GM21528 (cell line): ENCODE measurements at regions not wholly inside any gene's neighbourhood (a gene's known extent, or its start where the extent isn't known, plus 50 kb on each side); places are given as distances from the start of the nearest gene placed in this dataset.
"Not testable (repeated sequence)": the region's sequence is repeated elsewhere in the genome, so short reads cannot be mapped to it uniquely, and the experiment has no call there.

ENCODE experiments used
- ATAC-seq: cut with Tn5 transposase; IDR thresholded peaks from one replicate; pipeline ENCODE4 v1.9.1; 2021; ENCODE audit warnings: mild to moderate bottlenecking, moderate library complexity; ENCODE audit not compliant: unreplicated experiment, low FRiP score

- ATAC-seq, result peak; percentile 65
Observed at GRCh38 chr5:97476852-97477534, 293.9 kb upstream of the RIOK2 start.

- no peak for ATAC-seq
Observed at GRCh38 chr5:97478483-97478882, 295.4 kb upstream of the RIOK2 start.

DNA sequence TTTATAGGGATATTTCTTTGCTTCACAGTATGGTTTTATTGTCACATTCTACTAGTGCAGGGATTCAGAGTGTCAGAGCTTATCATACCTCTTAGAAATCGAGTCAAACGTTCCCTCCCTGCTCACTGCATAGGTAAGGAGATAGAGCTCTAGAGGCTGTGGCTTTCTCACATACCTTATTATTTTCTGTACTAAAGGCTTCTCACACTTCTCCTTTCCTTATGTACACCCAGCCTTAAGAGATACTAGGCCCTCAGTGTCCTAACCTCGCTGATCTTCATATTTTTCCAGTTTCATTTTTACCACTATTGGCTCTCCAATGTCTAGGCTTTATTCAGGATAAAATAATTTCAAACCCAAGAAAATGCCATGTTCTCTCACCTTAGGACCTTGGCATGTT is 297.3 kb upstream of the RIOK2 start:
- ATAC-seq, result no peak

DNA sequence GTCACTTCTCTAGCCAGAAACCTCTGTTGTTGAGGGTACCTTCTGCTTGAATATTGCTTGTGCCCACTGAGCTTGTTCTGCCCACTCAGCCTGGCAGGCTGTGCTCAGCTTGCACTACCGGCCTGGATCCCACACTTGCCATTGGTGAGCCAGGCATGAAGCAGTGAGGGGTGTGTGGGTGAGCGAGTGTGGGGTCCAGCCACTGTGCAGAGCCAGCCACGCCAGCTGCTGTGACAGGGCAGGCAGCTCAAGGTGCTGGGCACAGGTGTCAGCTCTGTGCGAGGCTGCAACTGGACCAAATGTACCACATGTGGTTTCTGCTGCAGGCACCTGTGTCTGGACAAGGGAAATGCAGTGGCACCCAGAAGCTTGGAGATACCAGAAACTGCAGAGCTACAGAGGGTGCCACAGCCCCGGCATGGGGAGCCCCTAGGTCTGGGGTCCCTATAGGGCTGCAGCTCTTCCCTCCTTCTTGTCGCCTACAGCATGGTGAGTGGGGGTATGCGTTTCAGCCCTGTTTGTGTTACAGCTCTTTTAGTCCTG is 305.1 kb upstream of the RIOK2 start:
- no peak for ATAC-seq

DNA sequence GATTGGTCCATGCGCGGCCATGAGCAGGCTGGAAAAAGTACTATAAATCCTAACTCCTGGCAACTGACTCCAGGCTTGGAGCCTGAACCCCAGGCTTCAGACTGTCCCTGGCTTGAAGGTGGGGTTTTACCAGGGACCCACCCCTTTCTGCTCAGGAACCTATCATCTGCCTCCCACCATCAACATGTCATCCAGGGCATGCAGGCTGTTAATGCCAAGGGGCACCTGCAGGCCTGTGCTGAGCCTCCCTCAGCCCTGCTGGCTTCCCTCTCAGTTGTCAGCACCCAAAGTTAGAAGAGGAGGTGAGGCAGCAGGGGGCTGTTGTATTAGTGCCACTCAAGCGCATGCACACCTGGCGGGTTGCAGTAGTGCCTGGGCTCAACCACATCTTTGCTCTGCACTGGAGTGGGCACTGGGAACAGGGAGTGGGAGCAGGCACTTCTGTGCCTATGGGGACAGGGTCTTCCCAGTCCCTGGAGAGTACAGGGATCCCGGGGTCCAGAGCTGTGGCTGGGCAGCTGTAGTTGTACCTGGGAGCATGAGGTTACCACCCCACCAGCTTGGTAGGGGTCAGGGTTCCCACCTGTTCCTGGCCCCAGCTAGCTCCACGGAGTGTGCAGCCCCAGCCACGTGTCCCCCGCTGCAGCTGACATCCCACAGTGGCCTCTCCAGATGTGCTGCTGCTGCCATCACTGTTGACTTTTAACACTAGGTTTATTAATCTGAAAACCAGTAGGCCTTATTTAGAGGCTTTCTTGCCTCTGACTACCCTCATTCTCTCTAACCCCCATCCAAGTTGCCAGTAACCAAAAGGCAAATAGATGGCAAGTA is 306.2 kb upstream of the RIOK2 start:
- ATAC-seq, result no peak

DNA sequence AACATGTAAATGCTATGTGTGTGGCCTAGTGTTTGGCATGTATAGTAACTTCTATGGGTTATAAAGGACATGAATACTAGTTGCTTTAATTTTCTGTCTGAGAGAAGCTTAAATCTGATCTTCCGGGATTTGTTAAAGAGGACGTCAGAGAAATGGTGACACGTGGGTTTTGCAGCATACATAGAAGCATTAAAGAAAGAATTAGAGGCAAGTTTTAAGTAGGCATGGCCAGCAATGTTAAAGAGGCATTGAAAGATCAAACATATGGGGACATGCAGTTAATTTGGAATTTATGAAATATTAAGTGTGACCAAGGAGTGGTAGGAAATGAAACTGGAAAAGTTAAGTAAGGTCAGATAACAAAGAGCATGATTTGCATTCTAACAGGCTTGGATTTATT is 311.4 kb upstream of the RIOK2 start:
- no peak for ATAC-seq

DNA sequence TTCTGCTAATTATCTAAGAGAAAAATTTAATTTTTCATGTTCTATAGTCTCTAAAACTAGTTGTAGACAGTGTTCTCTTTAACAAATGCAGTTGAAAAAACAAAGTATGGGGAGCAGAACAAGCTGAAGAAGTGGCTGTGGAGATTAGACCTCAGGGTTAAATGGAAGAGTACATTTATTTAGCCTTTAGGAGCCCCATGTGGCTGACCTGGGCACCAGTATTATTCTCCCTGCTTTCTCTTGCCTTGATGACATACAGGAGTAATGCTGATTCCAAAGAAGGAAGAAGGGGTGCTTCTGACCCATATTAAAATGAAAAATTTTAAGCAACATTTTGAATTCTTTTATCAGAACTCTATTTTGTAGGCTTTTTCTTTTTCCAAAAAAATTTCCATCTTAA is 312.3 kb upstream of the RIOK2 start:
- ATAC-seq, result no peak

GRCh38 chr5:97496037-97496436 is 313.0 kb upstream of the RIOK2 start:
- no peak for ATAC-seq

DNA sequence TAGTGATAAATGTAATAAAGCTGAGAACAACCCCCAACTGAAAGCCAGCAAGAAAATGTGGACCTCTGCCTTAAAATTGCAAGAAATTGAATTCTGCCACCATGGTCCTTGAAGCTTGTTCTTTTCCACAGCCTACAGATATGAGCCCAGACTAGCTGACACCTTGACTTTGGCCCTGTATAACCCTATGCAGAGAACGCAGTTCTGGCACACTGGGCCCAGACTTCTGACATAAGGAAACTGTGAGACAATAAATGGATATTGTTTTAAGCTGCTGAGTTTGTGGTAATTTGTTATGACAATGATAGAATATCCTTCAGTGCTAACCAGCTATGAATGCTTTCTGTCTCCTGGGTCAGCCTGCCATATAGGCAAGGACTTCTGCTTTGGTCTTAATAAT is 315.6 kb upstream of the RIOK2 start:
- ATAC-seq, result no peak

- no peak for ATAC-seq
Observed at GRCh38 chr5:97499605-97500004, 316.6 kb upstream of the RIOK2 start.

DNA sequence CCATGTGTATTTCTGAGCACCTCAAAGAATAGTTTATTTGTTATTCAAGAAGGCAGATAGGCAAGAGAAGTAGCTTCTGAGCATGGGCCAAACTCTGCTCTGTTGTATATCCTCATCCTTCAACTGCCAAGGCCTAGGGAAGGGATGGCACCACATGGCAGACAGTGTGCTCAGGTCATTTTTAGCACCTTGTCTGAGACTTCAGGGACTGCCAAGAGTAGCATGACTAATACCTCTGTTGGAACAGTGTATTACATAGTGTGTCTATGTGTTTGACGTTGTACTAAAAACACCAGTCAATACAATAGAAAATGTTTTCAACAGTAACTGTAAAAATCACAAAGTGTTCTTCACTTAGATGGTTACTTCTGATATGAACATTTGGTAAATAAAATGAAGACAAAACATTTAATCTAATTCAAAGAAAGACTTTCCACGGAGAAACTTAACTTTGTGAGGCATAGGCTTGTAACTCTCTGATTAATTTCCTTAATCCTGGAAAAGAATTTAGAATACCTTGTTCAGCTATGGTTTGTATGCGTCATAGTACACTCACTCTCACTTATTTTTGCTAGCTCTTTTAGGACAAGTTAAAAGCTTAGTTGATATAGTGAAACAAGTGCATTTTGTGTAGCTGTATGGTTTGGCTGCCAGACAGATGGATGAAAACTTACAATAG is 318.4 kb upstream of the RIOK2 start:
- ATAC-seq, result no peak

GRCh38 chr5:97501965-97502305 is 318.9 kb upstream of the RIOK2 start:
- no peak for ATAC-seq

- ATAC-seq, result no peak
Observed at GRCh38 chr5:97508864-97509263, 325.8 kb upstream of the RIOK2 start.

DNA sequence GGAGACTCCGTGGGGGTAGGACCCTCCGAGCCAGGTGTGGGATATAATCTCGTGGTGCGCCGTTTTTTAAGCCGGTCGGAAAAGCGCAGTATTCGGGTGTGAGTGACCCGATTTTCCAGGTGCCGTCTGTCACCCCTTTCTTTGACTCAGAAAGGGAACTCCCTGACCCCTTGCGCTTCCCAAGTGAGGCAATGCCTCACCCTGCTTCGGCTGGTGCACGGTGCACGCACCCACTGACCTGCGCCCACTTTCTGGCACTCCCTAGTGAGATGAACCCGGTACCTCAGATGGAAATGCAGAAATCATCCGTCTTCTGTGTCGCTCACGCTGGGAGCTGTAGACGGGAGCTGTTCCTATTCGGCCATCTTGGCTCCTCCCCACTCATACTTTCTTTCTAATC is 336.5 kb upstream of the RIOK2 start:
- ATAC-seq, result not testable (repeated sequence)

DNA sequence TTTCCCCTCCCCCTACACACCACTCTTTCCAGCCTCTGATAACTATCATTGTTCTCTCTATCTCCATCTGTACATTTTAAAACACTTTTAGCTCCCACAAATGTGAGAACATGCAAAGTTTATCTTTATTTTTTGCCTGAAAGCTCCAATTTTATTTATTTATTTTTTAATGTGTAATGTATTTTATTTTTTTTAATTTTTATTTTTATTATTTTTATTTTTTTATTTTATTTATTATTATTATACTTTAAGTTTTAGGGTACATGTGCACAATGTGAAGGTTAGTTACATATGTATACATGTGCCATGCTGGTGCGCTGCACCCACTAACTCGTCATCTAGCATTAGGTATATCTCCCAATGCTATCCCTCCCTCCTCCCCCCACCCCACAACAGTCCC is 340.3 kb upstream of the RIOK2 start:
- ATAC-seq, result not testable (repeated sequence)

DNA sequence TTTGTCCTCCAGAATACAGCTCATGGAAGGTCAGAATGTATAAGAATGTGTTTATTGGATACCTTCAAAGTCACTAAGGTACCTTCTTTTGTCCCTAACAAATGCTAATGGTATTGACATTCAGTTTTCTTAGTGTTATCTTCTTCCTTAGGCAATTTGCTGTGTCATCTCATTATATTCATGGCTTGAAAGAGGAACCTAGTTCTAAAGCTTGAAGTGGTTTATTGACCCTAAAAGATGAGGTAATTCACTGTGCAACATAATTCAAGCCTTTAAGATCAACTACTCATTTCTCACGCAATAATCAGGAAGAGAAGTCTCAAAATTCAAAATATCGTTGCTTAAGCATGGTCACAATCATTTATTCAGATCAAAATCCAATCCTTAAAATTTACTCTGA is 342.7 kb upstream of the RIOK2 start:
- ATAC-seq, result no peak

DNA sequence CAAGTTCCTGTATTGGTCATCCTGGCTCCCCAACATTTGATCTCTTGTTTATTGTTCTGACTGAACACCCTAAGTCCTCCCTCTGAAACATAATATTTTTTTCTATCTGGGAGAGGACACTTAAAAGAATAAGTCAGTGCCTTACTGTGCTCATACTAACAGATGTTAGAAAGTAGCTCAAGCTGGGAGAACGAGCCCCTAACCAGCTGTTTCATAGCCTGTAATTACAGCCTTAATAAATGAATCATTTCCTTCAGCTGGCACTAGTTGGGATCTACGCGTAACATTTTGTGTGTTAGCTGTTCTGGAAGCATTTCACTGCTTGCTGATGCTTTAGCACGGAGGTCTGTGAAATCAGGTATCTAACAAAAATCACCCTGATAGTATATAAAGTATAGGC is 345.9 kb upstream of the RIOK2 start:
- ATAC-seq, result no peak

DNA sequence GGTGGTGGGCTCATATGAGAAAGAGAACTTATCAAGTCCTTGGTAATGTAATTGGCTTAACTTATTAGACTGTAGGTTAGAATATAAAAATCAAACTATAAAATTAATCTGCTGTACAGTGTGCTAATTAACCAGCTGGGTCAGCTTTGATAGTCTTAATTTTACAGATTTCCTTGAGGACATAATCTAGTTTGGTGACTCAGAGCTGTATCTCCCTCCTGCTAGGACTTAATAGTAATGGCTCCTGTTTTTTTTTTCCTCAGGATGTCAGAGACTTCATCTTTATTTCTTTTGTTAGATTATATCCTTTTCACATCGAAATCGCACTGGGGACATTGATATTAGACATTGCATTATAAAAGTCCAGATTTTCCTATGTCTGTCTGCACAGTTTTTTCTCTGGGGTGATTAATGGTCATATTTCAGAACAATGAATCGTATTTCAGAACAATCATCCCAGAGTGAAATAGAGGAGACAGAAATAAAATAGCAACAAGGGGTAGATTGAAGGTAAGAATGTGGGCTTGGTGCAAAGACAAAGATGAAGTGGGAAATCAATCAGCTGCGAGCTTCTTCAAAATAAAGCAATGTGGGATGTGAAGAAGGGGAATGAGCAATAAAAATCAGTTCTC is 346.4 kb upstream of the RIOK2 start:
- no peak for ATAC-seq

- ATAC-seq, result peak; percentile 89
Observed at GRCh38 chr5:97531549-97531948, 348.5 kb upstream of the RIOK2 start.

DNA sequence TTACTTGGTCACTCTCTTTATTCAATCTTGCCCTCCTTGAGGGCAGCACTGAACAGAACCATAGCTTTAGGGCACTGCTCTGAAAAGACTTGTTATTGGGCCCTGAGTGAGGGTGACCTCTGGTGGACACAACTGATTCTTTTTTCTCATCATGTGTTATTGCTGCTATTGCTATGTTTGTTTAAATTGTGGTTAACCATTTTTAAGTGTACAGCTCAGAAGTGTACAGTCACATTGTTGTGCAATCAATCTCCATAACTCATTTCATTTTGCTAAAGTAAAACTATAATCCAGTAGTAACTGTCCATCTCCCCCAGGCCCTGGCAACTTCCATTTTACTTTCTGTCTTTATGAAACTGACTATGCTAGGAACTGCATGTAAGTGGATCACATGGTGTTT is 351.1 kb upstream of the RIOK2 start:
- ATAC-seq, result peak; percentile 69

- ATAC-seq, result no peak
Observed at GRCh38 chr5:97536683-97537082, 353.6 kb upstream of the RIOK2 start.
